Bone marrow (tissue), 2 donors: ENCODE measurements at regions not wholly inside any gene's neighbourhood (a gene's known extent, or its start where the extent isn't known, plus 50 kb on each side); places are given as distances from the start of the nearest gene placed in this dataset.

Experiments
- DNase-seq, 2 donors: peaks; one replicate each; lab custom pipeline; 2025; lab: John Stamatoyannopoulos, UW

GRCh38 chr20:12022126-12022525 is 104.4 kb downstream of the BTBD3 start:
- DNase-seq = no peak

DNA sequence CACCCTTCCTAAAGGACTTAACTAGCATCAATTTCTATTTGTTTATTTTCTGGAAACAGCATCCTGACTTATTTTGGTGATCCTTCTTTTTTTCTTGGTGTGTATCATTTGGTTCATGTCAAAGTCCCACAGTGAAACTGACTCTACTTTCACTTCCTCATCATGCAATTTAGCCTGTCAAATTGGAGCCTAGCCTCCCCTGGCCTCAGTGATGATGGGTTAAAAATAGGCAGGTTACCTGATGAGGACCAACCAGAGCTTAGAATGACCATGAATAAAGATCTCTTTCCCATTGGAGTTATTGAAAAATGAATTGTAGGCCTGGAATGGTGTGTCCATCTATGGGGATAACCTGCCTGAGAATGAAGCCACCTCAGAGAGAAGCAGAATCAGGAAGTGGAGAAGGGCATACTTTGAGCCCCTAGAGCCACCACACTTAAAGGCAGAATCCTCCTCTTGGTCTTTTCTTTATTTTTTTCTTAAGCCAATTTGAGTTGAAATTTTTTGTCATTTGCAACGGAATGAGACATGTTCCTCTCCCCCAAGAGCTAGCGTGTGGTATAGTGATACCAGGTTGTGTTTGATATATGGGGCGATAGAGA is 105.6 kb downstream of the BTBD3 start:
- DNase-seq = no peak

- no peak for DNase-seq
Observed at GRCh38 chr20:12028771-12029170, 111.1 kb downstream of the BTBD3 start.

GRCh38 chr20:12030470-12030869 is 112.8 kb downstream of the BTBD3 start:
- DNase-seq = no peak

DNA sequence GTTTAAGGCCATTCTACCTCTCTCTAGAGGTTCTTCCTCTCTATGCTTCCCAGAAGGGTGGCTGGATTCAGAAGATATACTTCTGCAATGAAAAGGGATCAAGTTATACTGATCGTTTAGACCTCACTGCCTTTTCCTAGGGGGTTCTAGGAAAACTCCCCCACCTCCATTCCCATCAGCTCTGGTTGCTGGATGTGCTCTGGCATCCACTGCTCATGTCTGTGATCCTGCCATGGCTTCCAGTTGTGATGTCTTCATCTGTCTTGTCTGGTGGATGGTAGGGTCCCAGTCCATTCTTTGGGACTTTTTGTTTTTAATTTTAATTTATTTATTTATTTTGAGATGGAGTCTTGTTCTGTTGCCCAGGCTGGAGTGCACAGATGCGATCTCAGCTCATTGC is 118.4 kb downstream of the BTBD3 start:
- no peak for DNase-seq

DNA sequence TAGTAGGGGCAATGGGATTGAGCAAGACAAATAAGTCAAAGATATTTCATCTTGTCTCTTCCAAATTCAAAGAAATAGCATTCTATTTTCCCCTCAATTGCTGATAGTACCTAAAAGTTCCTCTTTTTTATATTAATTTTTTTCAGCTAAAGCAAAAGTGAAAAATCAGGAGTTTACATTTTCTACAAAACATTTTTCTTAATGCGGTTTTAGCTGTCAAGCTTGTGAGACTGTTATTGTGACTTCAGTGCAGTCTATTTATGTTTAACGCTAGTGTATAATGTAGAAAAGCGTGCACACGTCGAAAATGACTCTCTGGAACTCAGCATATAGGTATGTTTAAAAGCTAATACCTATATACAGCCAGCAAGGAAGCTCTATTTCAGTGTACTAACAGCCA is 119.8 kb downstream of the BTBD3 start:
- DNase-seq = peak in 1 of 2 donors; percentile 43

GRCh38 chr20:12040261-12040660 is 122.6 kb downstream of the BTBD3 start:
- DNase-seq = no peak

- no peak for DNase-seq
Observed at GRCh38 chr20:12044969-12045368, 127.3 kb downstream of the BTBD3 start.

GRCh38 chr20:12047838-12048432 is 130.2 kb downstream of the BTBD3 start:
- peak in 1 of 2 donors; percentile 47 for DNase-seq

GRCh38 chr20:12049125-12049524 is 131.4 kb downstream of the BTBD3 start:
- no peak for DNase-seq

GRCh38 chr20:12051206-12052163 is 133.8 kb downstream of the BTBD3 start:
- no peak for DNase-seq

GRCh38 chr20:12053353-12053752 is 135.7 kb downstream of the BTBD3 start:
- DNase-seq = peak in 1 of 2 donors; percentile 97

DNA sequence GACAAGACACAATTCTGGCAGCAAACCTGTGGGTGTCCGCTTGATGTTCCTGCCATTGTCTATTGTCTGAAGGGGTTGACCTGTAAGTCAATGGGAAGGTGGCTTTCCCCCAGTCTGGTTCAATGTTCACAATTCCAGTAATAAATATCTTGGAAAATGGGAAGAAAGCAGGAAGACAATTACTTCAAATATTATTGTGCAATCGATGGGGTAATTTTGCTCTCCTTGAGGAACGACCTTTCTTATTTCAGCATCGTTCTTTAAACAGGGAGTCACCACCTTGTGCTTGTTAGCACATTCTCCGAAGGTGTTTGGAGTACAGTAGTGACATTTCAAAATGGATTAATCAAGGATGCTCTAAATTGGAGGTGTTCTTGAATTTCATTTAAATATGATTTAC is 136.9 kb downstream of the BTBD3 start:
- no peak for DNase-seq

DNA sequence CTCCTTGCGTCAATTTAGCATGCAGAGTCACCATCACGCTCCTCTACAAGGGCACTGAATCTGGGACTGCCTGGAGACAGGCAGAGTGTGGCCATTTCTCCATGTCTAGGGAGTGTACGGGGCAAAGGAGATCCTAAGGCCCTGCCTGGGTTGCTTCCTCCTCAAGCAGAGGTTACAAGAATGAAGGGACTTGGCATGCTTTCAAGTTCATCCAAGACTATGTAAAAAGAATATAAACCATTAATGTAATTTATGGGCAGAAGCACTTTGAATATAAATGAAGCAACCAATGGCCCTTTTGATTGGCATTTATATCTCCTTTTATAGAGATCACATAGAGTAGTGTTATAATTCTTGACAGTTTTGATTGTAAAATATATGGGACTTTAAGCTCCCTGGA is 137.5 kb downstream of the BTBD3 start:
- no peak for DNase-seq

DNA sequence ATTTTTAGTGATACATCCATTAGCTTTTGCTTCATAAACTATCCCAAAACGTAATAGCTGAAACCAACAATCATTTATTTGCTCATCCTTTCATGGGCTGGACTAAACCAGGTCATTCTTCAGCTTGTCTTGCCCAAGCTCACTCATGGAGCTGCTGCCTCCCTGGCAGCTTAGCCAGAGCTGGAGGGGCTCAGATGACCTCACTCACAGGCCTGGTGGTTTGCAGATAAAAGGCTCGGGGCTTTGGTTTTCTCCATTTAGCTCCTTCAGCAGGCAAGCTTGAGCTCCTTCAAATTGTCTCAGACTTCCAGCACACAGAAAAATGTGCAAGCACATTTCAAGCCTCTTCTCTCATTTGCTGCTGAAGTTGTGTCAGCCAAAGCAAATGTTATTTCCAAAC is 139.1 kb downstream of the BTBD3 start:
- no peak for DNase-seq

DNA sequence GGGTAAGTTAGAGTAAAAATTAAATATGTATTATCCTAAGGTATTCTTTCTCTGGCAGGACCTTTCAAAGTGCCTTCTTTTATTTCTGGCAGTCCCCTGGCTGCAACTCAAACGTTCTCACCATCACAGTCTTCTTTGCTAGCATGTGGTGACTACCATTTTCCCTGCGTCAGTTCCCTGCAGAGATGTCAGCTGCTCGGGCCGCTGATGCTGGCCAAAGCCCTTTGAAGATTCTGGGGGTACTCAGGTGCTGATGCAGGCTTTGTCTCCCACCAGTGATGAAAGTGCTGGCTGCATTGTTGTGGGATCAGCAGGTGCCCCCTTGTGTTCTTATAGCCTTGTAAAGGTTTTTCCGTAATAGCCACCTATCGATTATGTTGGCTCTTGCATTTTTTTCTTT is 140.1 kb downstream of the BTBD3 start:
- no peak for DNase-seq

DNA sequence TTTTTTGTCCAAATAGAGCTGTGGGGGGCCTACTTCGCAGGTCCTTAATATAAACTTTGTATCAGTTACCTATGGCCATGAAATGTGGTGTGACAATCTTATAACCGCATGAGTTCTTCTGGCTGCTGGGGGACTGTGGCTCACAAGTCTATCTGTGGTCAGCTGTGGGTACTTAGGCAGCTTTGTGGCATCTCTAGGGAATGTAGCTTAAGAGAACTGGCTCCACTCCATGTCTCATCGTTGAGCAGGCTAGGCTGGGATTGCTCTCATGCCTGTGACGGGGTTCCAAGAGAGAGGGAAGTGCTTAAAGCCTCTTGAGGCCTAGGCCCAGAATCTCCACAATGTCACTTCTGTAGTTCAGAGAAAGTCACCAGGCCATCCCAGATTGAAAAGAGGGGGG is 140.5 kb downstream of the BTBD3 start:
- DNase-seq = no peak

GRCh38 chr20:12061466-12061865 is 143.8 kb downstream of the BTBD3 start:
- DNase-seq = no peak

DNA sequence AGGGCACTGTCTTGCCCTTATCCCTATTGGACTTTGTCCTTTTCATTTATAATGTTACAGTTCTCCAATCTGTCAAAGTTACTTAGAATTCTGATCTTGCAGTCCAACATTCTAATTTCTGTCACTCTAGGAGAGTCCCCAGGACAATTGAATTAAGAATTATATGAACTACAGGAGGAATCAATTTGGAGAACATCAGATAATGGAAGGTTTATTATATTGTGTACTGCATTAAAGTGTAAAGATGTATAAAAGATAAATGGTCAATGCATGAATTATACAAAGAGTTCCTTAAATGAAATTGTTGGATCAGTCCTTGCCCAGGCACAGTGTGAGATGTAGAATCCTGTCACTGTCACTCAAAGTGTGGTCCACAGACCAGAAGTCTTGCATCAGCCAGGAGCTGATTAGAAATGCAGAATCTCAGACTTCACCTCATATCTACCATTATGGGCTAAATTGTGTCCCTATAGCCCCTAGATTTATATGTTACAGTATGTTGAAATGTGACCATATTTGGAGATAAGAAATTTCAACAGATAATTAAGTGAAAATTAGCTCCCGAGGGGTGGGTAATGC is 145.5 kb downstream of the BTBD3 start:
- DNase-seq = no peak

DNA sequence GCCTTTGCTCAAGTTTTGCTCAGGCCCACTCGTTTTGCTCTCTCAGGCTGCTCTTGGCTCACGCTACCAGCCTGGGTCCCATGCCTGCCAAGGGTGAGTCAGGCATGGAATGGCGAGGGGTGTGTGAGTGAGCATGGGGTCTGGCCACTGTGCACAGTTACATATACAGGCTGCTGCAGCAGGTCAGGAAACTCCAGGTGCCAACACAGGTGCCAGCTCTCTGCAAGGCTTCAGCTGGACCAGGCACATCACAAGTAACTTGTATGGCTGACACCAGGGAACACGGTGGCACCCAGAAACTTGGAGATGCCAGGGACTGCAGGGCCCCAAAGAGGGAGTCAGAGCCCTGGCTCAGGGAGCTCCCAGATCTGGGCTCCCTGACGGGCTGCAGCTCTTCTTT is 146.8 kb downstream of the BTBD3 start:
- DNase-seq = no peak

DNA sequence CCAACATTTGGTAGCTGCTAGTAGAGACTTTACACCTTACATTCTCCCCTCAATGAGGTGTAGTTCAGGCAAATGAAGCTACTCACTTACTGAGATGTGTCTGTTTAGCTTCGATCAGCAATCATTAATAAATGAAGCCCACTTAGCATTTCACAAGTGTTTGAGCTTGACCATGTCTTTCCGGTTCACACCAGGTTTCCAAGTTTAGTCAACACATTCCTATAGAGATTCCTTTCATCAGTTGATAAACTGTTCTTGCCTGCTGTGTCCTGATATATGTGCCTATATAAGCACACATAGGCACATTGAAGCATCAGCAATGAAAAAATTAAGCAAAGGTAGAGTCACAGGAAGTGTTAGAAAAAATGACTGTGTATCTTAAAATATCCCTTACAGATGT is 150.0 kb downstream of the BTBD3 start:
- no peak for DNase-seq

GRCh38 chr20:12068121-12068520 is 150.4 kb downstream of the BTBD3 start:
- no peak for DNase-seq

GRCh38 chr20:12069181-12069580 is 151.5 kb downstream of the BTBD3 start:
- no peak for DNase-seq
